NCI-H526 treated with DMSO at 0.1 percent for 48 hours (cell line): ENCODE measurements at regions not wholly inside any gene's neighbourhood (a gene's known extent, or its start where the extent isn't known, plus 50 kb on each side); places are given as distances from the start of the nearest gene placed in this dataset.

ENCODE experiments used
- DNase-seq: peaks from one replicate; lab custom pipeline; 2025; lab: John Stamatoyannopoulos, UW

- DNase-seq: no peak
Observed at GRCh38 chr2:164439885-164440284, 181.4 kb downstream of the GRB14 start.

GRCh38 chr2:164439235-164439634, 182.0 kb downstream of the GRB14 start:
- peak; percentile 59 for DNase-seq

- peak; percentile 10 for DNase-seq
Observed at GRCh38 chr2:164438490-164439205, 182.6 kb downstream of the GRB14 start.

- DNase-seq: no peak
Observed at GRCh38 chr2:164436131-164436530, 185.2 kb downstream of the GRB14 start.

- DNase-seq: peak; percentile 38
Observed at GRCh38 chr2:164430166-164430783, 191.0 kb downstream of the GRB14 start.

- no peak for DNase-seq
Observed at GRCh38 chr2:164429354-164429753, 191.9 kb downstream of the GRB14 start.

- DNase-seq: no peak
Observed at GRCh38 chr2:164427111-164427510, 194.2 kb downstream of the GRB14 start.

GRCh38 chr2:164420787-164421186, 200.5 kb downstream of the GRB14 start:
- no peak for DNase-seq

GRCh38 chr2:164412831-164413230, 208.5 kb downstream of the GRB14 start:
- DNase-seq: no peak

- no peak for DNase-seq
Observed at GRCh38 chr2:164389411-164389810, 231.9 kb downstream of the GRB14 start.

- no peak for DNase-seq
Observed at GRCh38 chr2:164388511-164388910, 232.8 kb downstream of the GRB14 start.

GRCh38 chr2:164386231-164386630, 235.1 kb downstream of the GRB14 start:
- DNase-seq: no peak

- no peak for DNase-seq
Observed at GRCh38 chr2:164384434-164384833, 236.8 kb downstream of the GRB14 start.

GRCh38 chr2:164371916-164372315, 249.4 kb downstream of the GRB14 start:
- no peak for DNase-seq

- DNase-seq: no peak
Observed at GRCh38 chr2:164369366-164369765, 251.9 kb downstream of the GRB14 start.

- DNase-seq: no peak
Observed at GRCh38 chr2:164368896-164369295, 252.4 kb downstream of the GRB14 start.

- DNase-seq: no peak
Observed at GRCh38 chr2:164363646-164364045, 257.6 kb downstream of the GRB14 start.

GRCh38 chr2:164351536-164351935, 269.7 kb downstream of the GRB14 start:
- DNase-seq: no peak

- DNase-seq: peak; percentile 93
Observed at GRCh38 chr2:164335947-164336346, 285.3 kb downstream of the GRB14 start.

- DNase-seq: no peak
Observed at GRCh38 chr2:164335128-164335527, 286.2 kb downstream of the GRB14 start.

GRCh38 chr2:164328310-164328709, 293.0 kb downstream of the GRB14 start:
- DNase-seq: no peak

GRCh38 chr2:164323978-164324377, 297.3 kb downstream of the GRB14 start:
- no peak for DNase-seq

GRCh38 chr2:164314148-164314547, 307.1 kb downstream of the GRB14 start:
- no peak for DNase-seq

- DNase-seq: no peak
Observed at GRCh38 chr2:164306872-164307271, 314.4 kb downstream of the GRB14 start.
